ENCODE measurements at regions not wholly inside any gene's neighbourhood (a gene's known extent, or its start where the extent isn't known, plus 50 kb on each side); places are given as distances from the start of the nearest gene placed in this dataset.

GRCh38 chr13:50309882-50310594, 294.8 kb downstream of the KCNRG start:
- ATAC-seq (no peak), DNase-seq (ENCODE audit: missing footprints) (no peak)
- intact Hi-C loops (cut with DNase I), result no loop called here

DNA sequence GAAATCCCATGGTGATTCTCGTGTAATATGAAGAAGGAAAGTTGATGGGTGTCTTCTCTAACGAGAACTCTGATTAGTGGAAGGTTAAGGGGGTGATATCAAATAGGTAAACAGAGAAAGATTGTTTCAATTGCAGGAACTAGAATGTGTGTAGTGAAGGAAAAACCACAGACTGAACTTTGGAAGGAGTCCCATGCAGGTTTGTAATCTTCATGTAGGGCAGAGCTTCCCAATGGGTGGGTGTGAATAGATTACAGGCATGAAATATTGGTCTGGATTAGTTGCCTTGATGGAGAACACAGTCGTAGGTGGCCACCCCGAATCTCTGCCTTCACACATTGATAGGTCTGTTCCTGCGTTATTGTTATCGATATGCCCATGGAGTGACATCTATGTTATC, 295.5 kb downstream of the KCNRG start:
- intact Hi-C loops (cut with DNase I), result no loop called here
- ATAC-seq (no peak), DNase-seq (ENCODE audit: missing footprints) (no peak)

- intact Hi-C loops (cut with DNase I), result no loop called here
- no peak for DNase-seq (ENCODE audit: missing footprints)
- no peak for ATAC-seq
Observed at GRCh38 chr13:50318887-50319286, 303.6 kb downstream of the KCNRG start.

DNA sequence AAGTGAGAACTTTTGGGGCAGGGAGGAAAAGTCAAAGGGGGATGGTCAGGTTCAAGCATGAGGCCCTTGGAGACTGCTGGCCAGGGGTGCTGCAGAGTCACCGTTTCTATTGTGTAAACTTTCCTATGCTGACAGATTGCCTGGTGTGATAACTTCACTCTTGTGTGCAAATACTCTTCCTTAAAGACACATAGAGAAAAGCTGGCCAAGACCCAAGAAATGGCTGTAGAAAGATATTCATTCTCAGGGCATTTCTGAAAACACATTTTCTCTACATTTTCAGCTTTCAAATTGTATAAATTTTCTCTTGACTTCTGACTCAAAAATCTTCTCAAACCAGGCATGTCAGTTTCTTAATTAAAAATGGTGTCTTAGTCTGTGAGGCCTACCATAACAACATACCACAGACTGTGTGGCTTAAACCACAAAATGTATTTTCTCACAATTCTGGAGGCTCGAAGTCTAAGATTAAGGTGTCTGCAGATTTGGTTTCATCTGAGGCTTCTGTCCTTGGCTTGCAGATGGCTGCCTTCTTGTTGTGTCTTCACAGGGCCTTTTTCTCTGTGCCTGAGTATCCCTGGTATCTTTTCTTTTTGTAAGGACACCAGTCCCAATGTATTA, 304.5 kb downstream of the KCNRG start:
- DNase-seq (ENCODE audit: missing footprints), result no peak
- ATAC-seq, result no peak
- intact Hi-C loops (cut with DNase I), result no loop called here

- ATAC-seq (no peak), DNase-seq (ENCODE audit: missing footprints) (no peak)
- intact Hi-C loops (cut with DNase I), result no loop called here
Observed at GRCh38 chr13:50320271-50320862, 305.1 kb downstream of the KCNRG start.

GRCh38 chr13:50322006-50322405, 306.8 kb downstream of the KCNRG start:
- no peak for DNase-seq (ENCODE audit: missing footprints)
- intact Hi-C loops (cut with DNase I), result no loop called here
- ATAC-seq, result no peak

DNA sequence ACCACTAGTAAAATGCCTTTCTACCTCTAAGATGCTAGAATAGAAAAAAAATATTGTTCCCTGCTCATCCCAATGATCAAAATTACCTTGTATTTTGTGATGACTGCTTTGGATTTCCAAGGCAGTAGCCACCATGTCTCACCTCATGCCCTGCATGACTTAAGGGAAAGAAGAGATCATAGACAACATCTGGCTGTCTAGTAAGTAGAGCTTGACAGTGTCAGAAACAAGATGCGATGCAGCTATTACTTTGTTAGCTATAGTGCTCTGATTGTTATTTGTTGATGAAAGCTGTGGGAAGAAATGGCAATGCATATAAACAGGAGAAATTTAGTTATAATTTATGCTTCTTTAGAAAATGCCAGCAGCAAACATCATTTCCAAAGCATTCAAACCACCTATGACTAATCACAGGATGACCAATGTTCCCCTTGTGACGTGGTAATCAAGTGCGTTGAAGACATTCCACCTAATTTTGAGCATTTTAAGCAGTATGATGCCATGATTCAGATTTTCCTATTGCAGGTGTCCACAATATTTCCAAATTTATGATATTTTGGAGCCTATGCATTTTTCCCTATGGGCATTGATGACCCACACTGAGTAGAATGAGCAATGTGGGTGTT, 308.3 kb downstream of the KCNRG start:
- ATAC-seq (no peak), DNase-seq (ENCODE audit: missing footprints) (no peak)
- intact Hi-C loops (cut with DNase I), result no loop called here

GRCh38 chr13:50326271-50326670, 311.0 kb downstream of the KCNRG start:
- DNase-seq (ENCODE audit: missing footprints) (no peak), ATAC-seq (no peak)
- intact Hi-C loops (cut with DNase I), result no loop called here

DNA sequence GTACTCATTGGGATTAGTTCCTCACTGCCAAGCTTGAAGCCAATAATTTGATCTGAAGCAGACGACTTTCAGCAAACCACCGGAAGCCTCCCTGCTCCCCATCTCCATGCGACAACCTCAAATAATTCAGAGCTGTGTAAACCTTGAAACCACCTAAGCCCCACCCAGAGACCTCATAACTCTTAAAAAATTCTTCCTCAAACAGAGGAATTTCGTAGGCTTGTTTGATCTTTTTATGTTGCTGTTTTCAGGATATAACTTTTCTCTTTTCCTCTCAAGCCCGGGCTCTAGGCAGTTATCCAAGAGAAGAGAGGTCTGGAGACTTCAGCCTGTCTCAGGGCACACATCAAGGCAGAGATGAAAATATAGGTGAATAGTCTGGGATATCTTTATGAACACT, 311.6 kb downstream of the KCNRG start:
- ATAC-seq, result no peak
- no peak for DNase-seq (ENCODE audit: missing footprints)
- intact Hi-C loops (cut with DNase I), result no loop called here

DNA sequence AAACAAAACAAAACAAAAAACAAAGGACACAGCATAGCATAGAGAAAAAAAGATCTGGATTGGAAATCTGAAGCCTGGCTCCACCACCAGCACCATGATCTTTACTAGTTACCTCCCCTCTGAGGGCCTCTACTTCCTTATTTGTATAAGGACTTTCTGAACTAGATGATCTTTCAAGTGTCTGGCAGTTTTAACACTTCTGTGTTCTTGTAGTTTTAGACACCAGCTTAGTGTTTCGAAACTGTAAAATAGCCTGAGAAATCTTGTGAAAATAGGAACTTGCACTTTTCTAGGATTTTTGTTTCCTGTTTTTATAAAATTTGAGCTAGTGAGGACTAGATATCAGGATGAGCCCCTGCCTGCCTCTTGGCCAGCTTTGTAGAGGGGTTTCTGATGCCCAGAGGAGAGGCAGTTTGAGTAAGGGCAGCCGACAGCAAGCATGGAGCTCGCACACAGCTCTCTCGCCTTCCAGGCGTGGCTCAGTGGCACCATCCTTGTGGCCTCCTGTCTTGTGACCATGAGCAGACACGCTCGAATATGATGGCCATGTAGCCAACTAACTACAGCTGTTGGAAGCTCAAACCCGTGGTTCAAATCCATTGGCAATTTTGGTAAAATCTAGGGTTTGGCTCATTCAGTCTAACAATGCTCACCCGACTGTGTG, 319.0 kb downstream of the KCNRG start:
- ATAC-seq (peak; percentile 37), DNase-seq (ENCODE audit: missing footprints) (no peak)
- intact Hi-C loops (cut with DNase I), result no loop called here

GRCh38 chr13:50334944-50335343, 319.7 kb downstream of the KCNRG start:
- ATAC-seq (no peak), DNase-seq (ENCODE audit: missing footprints) (no peak)
- intact Hi-C loops (cut with DNase I), result no loop called here

DNA sequence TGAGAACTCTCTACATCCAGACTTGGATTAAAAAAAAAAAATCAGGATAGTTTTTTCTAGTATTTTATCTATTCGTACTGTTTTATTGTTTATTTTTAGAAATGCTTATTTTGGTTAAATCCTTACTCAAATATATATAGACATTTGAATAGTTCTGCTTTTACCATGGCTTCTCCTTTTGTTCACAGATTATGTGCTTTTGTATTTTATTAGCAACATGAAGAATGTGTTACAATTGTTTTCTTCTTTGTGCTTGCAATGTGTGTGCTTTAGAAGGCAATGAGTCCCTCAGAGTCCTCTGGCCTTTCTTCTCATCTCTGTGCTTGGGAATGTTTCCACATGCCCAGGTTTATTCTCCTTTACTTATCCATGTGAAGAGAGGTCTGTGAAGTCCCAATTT, 324.0 kb downstream of the KCNRG start:
- intact Hi-C loops (cut with DNase I), result no loop called here
- DNase-seq (ENCODE audit: missing footprints) (no peak), ATAC-seq (no peak)

GRCh38 chr13:50340146-50340545, 324.9 kb downstream of the KCNRG start:
- intact Hi-C loops (cut with DNase I), result no loop called here
- ATAC-seq (no peak), DNase-seq (ENCODE audit: missing footprints) (no peak)

DNA sequence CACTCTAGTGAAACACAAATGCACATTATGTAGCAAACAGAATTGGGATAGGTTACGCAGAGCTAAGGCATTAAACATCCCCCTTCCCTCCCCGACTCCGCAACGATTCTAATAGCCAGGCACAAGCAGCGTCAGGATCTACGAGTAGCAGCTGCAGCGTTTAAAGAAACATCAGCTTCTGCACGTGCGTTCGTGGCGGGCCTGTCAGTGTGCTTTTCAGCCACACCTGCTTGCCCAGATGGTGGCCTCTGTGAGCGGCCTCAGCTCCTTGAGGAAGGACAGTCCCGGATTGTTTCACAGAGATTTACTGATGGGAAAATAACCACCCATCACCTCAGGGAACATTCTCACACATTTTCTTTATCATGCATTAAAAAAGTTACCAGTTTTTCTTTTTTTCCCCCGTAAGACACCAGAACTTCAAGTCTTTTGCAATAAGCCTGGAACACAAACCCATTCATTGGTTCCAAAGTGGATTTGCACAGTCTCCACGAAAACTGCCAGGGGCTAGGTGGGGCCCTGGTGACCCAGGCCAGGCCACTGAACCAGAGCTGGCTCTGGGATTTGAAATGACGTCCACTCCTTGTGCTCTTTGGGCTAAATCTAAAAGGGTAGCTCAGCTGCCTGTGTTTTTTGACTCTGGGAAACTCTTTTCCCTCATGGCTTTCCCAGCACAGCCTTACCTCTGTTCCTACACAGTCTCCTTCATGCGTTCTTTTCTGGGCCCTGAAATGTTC, 325.5 kb downstream of the KCNRG start:
- peak; percentile 91 for ATAC-seq
- DNase-seq (ENCODE audit: missing footprints), result peak; percentile 75
- intact Hi-C loops (cut with DNase I), result no loop called here

- intact Hi-C loops (cut with DNase I), result no loop called here
- DNase-seq (ENCODE audit: missing footprints) (no peak), ATAC-seq (no peak)
Observed at GRCh38 chr13:50341526-50341925, 326.3 kb downstream of the KCNRG start.

DNA sequence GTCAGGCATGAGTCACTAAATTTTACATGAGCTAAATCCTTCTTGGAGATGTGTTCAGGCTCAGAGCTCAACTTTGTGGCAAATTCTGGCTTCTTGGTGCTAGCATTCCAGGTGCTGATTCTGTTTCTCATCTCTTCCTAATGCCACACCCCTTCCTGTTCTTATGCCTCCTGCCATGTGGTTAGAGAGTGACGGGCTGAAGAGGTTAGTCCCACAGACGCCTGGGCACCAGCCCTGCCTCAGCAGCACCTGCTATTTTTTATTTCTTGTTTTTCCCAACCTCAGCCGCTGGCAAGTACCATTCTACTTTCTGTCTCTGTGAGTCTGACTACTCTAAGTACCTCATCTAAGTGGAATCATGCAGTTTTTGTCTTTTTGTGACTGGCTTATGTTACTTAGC, 329.5 kb downstream of the KCNRG start:
- intact Hi-C loops (cut with DNase I), result no loop called here

GRCh38 chr13:50345804-50346203, 330.6 kb downstream of the KCNRG start:
- intact Hi-C loops (cut with DNase I), result no loop called here
- DNase-seq (ENCODE audit: missing footprints) (no peak), ATAC-seq (no peak)

More for the DNA sequence above, 329.5 kb downstream of the KCNRG start:
- DNase-seq (ENCODE audit: missing footprints) (peak; percentile 33), ATAC-seq (no peak)

DNA sequence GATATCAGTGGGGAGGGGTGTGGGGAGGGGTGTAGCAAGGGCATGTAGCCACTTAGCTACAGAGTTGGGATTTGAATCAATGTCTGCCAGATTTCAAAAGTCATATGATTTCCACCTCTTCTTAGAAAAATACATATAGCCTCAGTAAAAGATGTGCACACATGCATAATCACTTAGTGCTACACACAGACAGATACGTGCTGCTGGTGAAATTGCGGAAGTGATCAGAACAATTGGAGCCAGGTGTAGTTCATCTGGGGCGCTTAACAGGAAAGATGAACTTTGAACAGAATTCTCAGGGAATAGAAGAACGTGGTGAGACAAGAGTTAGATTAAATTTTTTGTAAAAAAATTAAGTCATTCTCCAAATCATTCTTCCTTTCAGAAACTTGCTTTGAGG, 333.1 kb downstream of the KCNRG start:
- intact Hi-C loops (cut with DNase I), result no loop called here
- ATAC-seq, result no peak
- no peak for DNase-seq (ENCODE audit: missing footprints)

All from Right ventricle myocardium inferior (tissue), 1 donor.